Stimulated activated CD8-positive, alpha-beta memory T cell treated with anti-CD3 and anti-CD28 coated beads, Interleukin-4, amount 100 ng/mL, for 4 hours (primary cell): ENCODE measurements at regions not wholly inside any gene's neighbourhood (a gene's known extent, or its start where the extent isn't known, plus 50 kb on each side); places are given as distances from the start of the nearest gene placed in this dataset.

ENCODE experiments used
- DNase-seq, 2 donors: peaks; one replicate each; pipeline ENCODE4 v3.0.0-alpha.2; 2020; ENCODE audit warnings: low read depth in 2 of 2, low spot score in 1 of 2

- DNase-seq: no peak
These were observed 71.6 kb upstream of the RUNX1 start for GRCh38 chr21:35120631-35121180.

- no peak for DNase-seq
These were observed 70.5 kb upstream of the RUNX1 start for GRCh38 chr21:35119501-35120047.

GRCh38 chr21:35116777-35117176 lies 67.7 kb upstream of the RUNX1 start:
- no peak for DNase-seq

- no peak for DNase-seq
These were observed 64.0 kb upstream of the RUNX1 start for GRCh38 chr21:35113064-35113463.

- DNase-seq: no peak
These were observed 62.3 kb upstream of the RUNX1 start for GRCh38 chr21:35111321-35111930.

- no peak for DNase-seq
These were observed 59.8 kb upstream of the RUNX1 start for GRCh38 chr21:35108887-35109286.

- DNase-seq: no peak
These were observed 58.4 kb upstream of the RUNX1 start for GRCh38 chr21:35107520-35107919.

- DNase-seq: no peak
These were observed 57.2 kb upstream of the RUNX1 start for GRCh38 chr21:35106246-35106835.

GRCh38 chr21:35102488-35103371 lies 53.6 kb upstream of the RUNX1 start:
- DNase-seq: peak in 1 of 2 donors; percentile 2

GRCh38 chr21:35100349-35100811 lies 51.3 kb upstream of the RUNX1 start:
- no peak for DNase-seq

- no peak for DNase-seq
These were observed 50.2 kb upstream of the RUNX1 start for GRCh38 chr21:35099310-35099709.
